Nephron progenitor cell (in vitro differentiated cells): ENCODE measurements at regions not wholly inside any gene's neighbourhood (a gene's known extent, or its start where the extent isn't known, plus 50 kb on each side); places are given as distances from the start of the nearest gene placed in this dataset.

Experiments
- DNase-seq: peaks from one replicate; pipeline ENCODE4 v3.0.0; 2021
- H3K27ac Mint-ChIP-seq: 2 replicates; pipeline ENCODE4 v1.8.0; 2021; ENCODE audit warnings: mild to moderate bottlenecking, moderate library complexity, mixed read lengths
- H3K27me3 Mint-ChIP-seq: 2 replicates; pipeline ENCODE4 v1.8.0; 2021; ENCODE audit warnings: mild to moderate bottlenecking, low read depth, mixed read lengths; ENCODE audit not compliant: poor library complexity
- H3K36me3 Mint-ChIP-seq: 2 replicates; pipeline ENCODE4 v1.8.0; 2021; ENCODE audit warnings: low read depth, mixed read lengths
- H3K4me1 Mint-ChIP-seq: 2 replicates; pipeline ENCODE4 v1.8.0; 2021; ENCODE audit warnings: mixed read lengths
- H3K4me3 Mint-ChIP-seq: 2 replicates; pipeline ENCODE4 v1.8.0; 2021; ENCODE audit warnings: mild to moderate bottlenecking, moderate library complexity, mixed read lengths
- H3K9me3 Mint-ChIP-seq: 2 replicates; pipeline ENCODE4 v1.8.0; 2021; ENCODE audit warnings: mild to moderate bottlenecking, moderate library complexity, mixed read lengths
- TF ChIP-seq, protein P1 (sequence below): fragments of 200-600 bp; sonication (generic); IDR thresholded peaks from 2 replicates; pipeline ENCODE4 v1.5.0; 2021; ENCODE audit warnings: antibody characterized with exemption

DNA sequence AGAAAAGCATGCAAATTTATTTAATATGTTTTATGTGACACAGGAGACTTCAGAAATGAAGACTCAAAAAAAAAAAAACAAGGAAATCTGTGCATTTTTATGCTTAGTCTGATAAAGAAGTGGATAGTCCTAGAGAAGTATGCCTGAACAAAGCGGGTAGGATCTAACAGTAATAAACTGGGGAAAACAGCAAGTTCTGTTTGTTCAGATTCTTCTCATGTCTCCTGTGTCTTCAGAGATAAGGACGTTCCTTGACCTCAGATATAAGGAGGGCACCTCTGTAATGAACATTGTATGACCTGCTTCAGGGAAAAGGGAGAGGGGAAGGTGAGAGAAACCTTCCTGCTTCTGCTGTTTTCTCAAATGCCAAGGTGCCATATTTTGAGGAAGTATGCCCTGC, 67.7 kb upstream of the TNFSF18 start:
- Mint-ChIP-seq H3K27me3 (no peaks in the 10 kb centered on the region), H3K4me3 (no peak overlapping the region), H3K4me1 (peaks cover 11% of the 10 kb centered on the region), H3K9me3 (no peaks in the 10 kb centered on the region), H3K27ac (no peak overlapping the region), H3K36me3 (no peaks in the 10 kb centered on the region)
- TF ChIP-seq, protein P1, sequence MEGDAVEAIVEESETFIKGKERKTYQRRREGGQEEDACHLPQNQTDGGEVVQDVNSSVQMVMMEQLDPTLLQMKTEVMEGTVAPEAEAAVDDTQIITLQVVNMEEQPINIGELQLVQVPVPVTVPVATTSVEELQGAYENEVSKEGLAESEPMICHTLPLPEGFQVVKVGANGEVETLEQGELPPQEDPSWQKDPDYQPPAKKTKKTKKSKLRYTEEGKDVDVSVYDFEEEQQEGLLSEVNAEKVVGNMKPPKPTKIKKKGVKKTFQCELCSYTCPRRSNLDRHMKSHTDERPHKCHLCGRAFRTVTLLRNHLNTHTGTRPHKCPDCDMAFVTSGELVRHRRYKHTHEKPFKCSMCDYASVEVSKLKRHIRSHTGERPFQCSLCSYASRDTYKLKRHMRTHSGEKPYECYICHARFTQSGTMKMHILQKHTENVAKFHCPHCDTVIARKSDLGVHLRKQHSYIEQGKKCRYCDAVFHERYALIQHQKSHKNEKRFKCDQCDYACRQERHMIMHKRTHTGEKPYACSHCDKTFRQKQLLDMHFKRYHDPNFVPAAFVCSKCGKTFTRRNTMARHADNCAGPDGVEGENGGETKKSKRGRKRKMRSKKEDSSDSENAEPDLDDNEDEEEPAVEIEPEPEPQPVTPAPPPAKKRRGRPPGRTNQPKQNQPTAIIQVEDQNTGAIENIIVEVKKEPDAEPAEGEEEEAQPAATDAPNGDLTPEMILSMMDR: no peak
- no peak for DNase-seq

DNA sequence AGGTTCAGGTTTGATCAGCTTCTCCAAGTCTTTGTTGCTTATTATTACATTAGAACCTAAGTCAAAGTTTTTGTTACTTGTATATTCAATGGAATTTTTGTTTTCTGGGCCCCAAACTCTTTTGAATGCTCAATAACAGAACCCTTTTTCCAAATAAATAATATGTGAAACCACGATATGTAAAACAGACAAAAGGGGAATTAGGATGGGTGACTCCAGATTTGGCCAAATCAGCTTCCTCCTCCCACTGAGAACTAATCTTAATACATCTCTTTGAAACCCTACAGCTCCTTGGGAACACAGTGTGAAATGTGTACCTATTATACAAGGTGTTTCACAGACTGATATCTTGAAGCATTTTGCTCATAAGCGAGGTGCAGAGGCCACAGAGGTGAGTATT, 67.0 kb upstream of the TNFSF18 start:
- Mint-ChIP-seq H3K4me3 (no peak overlapping the region), H3K27ac (no peak overlapping the region), H3K27me3 (no peaks in the 10 kb centered on the region)

DNA sequence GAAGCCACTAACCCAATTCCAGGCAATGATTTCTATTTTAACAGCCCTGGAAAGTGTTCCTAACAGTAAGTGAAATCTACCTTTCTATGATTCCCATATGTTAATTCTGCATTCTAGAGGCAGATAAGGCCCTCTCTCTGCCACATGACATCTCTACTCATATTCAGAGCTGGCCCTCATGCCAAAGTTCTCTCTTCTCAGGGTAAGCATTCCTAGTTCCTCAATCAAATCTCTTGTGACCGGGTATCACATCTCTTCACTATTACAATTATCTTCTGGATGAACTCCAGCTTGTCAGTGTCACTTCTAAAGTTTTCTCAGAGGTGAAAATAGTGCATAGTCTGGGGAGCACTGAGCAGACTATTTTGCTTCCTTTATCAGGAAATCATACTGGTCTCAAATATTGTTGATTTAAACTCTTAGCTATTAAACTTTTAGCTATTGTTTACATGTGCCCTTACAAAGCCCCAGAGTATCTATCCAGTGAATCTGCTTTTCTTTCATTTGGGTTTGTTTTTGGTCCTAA, 66.4 kb upstream of the TNFSF18 start:
- H3K4me3 Mint-ChIP-seq: no peak overlapping the region
- no peaks in the 10 kb centered on the region for H3K27me3 Mint-ChIP-seq
- H3K4me1 Mint-ChIP-seq: no peaks in the 10 kb centered on the region
- TF ChIP-seq, protein P1: no peak
- H3K9me3 Mint-ChIP-seq: no peaks in the 10 kb centered on the region
- DNase-seq: no peak
- no peak overlapping the region for H3K27ac Mint-ChIP-seq
- no peaks in the 10 kb centered on the region for H3K36me3 Mint-ChIP-seq

More for the DNA sequence above, 67.0 kb upstream of the TNFSF18 start:
- no peaks in the 10 kb centered on the region for H3K36me3 Mint-ChIP-seq
- H3K4me1 Mint-ChIP-seq: peaks cover 4% of the 10 kb centered on the region
- no peak for DNase-seq
- TF ChIP-seq, protein P1: no peak
- no peaks in the 10 kb centered on the region for H3K9me3 Mint-ChIP-seq

DNA sequence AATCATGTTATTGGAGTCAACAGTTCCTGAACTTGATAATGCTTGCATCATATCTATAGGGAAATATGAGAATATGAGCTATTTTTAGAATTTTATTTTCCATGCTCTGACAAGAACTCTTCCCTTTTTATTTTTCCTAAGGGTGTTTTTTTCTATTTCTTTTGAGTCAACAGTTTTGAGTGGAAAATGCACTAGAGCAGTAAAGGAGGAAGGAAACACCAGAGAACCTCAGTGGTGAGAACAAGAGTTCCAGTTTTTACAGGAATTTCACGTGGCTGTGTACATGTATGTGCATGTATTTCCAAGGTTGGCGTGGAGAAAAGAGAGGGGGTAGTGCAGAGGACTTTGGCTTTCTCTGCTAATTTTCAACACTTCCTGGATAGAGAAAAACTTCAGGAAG, 63.6 kb upstream of the TNFSF18 start:
- H3K27me3 Mint-ChIP-seq: peaks cover 4% of the 10 kb centered on the region
- H3K27ac Mint-ChIP-seq: no peak overlapping the region
- no peaks in the 10 kb centered on the region for H3K36me3 Mint-ChIP-seq
- H3K4me1 Mint-ChIP-seq: no peaks in the 10 kb centered on the region
- no peak for DNase-seq
- H3K4me3 Mint-ChIP-seq: no peak overlapping the region
- H3K9me3 Mint-ChIP-seq: no peaks in the 10 kb centered on the region
- TF ChIP-seq, protein P1: no peak

DNA sequence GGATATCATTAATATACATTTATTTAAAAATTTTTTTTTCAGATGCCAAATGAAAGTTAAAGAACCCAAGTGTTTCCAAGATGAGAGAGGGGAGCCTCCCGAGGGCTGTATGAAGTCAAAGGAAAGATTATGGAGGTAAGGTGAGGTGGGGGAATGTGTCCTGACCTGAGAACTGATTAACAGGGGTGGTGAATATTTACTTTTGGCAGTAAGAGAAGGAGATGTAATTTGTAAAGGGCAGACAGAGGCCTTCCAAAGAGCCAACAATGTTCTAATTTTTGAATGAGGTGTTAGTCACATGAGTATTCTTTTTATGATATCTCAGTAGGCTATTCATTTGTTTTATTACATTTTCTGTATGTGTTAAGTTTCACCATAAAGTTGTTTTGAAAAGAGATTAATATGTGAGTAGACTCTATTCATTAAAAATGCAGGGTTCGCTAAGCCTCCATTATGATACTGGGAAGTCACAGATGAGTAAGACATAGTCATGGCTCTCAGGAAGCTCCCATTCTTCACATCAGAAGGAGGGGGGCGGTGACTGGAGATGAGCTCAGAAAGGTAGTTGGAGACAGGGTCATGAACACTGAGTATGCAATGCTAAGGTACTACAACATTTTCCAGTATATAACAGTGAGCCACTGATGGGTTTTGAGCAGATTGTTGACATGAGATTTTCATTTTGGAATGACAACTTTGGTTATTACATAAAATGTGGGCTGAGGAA, 62.4 kb upstream of the TNFSF18 start:
- peaks cover 4% of the 10 kb centered on the region for H3K27me3 Mint-ChIP-seq
- no peaks in the 10 kb centered on the region for H3K36me3 Mint-ChIP-seq
- TF ChIP-seq, protein P1: no peak
- peaks cover under 1% of the 10 kb centered on the region for H3K9me3 Mint-ChIP-seq
- H3K4me1 Mint-ChIP-seq: no peaks in the 10 kb centered on the region
- DNase-seq: no peak
- no peak overlapping the region for H3K27ac Mint-ChIP-seq
- H3K4me3 Mint-ChIP-seq: no peak overlapping the region

DNA sequence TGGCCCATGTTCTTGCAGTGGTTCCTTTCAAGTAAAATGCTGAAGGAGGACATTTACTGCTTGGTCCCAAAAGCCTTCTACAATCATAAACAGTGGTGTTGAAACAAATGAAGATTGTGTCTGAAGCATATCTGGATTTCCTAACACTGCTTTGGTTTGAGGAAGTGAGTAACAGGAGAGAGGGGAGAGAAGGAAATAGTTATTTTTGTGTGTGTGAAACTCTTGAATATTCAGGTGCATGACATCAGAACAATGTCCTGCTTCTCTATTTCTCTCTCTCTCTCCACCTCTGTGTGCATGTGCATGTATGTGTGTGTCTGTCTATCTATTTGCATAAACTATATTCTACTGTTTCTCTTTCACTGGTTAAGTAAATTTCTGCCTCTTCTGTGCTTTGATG, 61.4 kb upstream of the TNFSF18 start:
- DNase-seq: no peak
- H3K27me3 Mint-ChIP-seq: peaks cover 4% of the 10 kb centered on the region
- peaks cover 6% of the 10 kb centered on the region for H3K9me3 Mint-ChIP-seq
- no peaks in the 10 kb centered on the region for H3K4me1 Mint-ChIP-seq
- no peak overlapping the region for H3K4me3 Mint-ChIP-seq
- H3K36me3 Mint-ChIP-seq: no peaks in the 10 kb centered on the region
- TF ChIP-seq, protein P1: no peak
- no peak overlapping the region for H3K27ac Mint-ChIP-seq
